Thoracic aorta (tissue), 2 donors: ENCODE measurements at regions not wholly inside any gene's neighbourhood (a gene's known extent, or its start where the extent isn't known, plus 50 kb on each side); places are given as distances from the start of the nearest gene placed in this dataset.

ENCODE experiments used
- ATAC-seq: fragments of 150-250 bp; one replicate; pipeline ENCODE4 v1.8.0; 2017; ENCODE audit warnings: low read depth; ENCODE audit not compliant: insufficient number of reproducible peaks, low FRiP score
- DNase-seq: peaks from one replicate; pipeline ENCODE4 v3.0.0-alpha.2; 2020; ENCODE audit warnings: low spot score
- H3K27ac ChIP-seq, 2 donors: fragments of 200-600 bp; sonication (generic); 1 replicate in 1 of 2; 2 replicates in 1 of 2; pipeline ENCODE4 v1.5.1; 2016; ENCODE audit warnings: mild to moderate bottlenecking in 2 of 2, moderate library complexity in 2 of 2
- H3K27me3 ChIP-seq: fragments of 200-600 bp; sonication (generic); replicated peaks from 2 replicates; pipeline ENCODE4 v1.6.0; 2016; ENCODE audit warnings: mild to moderate bottlenecking; ENCODE audit not compliant: insufficient read depth
- H3K36me3 ChIP-seq: fragments of 200-600 bp; sonication (generic); one replicate; pipeline ENCODE4 v1.5.1; 2016
- H3K4me1 ChIP-seq, 2 donors: fragments of 200-600 bp; sonication (generic); 1 replicate in 1 of 2; 2 replicates in 1 of 2; pipeline versions ENCODE4 v1.5.1 to v1.6.0; 2016; ENCODE audit warnings: low read depth in 2 of 2, mild to moderate bottlenecking in 1 of 2; ENCODE audit not compliant: control insufficient read depth in 1 of 2
- H3K4me3 ChIP-seq: fragments of 200-600 bp; sonication (generic); 2 replicates; pipeline ENCODE4 v1.5.1; 2016; ENCODE audit warnings: mild to moderate bottlenecking
- H3K9me3 ChIP-seq: fragments of 200-600 bp; sonication (generic); 2 replicates; pipeline ENCODE4 v1.5.1; 2016
- TF ChIP-seq, protein P1 (sequence below): fragments of 200-600 bp; sonication (generic); IDR thresholded peaks from one replicate; pipeline ENCODE4 v1.5.1; 2019; ENCODE audit warnings: antibody characterized with exemption

- no peak for DNase-seq
- Histone ChIP-seq H3K27me3 (no peaks in the 10 kb centered on the region), H3K27ac (no peak overlapping the region), H3K4me1 (peaks cover 4 to 5% of the 10 kb centered on the region in 2 donors), H3K9me3 (no peaks in the 10 kb centered on the region), H3K4me3 (no peak overlapping the region), H3K36me3 (no peaks in the 10 kb centered on the region)
- TF ChIP-seq, protein P1, sequence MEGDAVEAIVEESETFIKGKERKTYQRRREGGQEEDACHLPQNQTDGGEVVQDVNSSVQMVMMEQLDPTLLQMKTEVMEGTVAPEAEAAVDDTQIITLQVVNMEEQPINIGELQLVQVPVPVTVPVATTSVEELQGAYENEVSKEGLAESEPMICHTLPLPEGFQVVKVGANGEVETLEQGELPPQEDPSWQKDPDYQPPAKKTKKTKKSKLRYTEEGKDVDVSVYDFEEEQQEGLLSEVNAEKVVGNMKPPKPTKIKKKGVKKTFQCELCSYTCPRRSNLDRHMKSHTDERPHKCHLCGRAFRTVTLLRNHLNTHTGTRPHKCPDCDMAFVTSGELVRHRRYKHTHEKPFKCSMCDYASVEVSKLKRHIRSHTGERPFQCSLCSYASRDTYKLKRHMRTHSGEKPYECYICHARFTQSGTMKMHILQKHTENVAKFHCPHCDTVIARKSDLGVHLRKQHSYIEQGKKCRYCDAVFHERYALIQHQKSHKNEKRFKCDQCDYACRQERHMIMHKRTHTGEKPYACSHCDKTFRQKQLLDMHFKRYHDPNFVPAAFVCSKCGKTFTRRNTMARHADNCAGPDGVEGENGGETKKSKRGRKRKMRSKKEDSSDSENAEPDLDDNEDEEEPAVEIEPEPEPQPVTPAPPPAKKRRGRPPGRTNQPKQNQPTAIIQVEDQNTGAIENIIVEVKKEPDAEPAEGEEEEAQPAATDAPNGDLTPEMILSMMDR = no peak
- ATAC-seq = no peak
These were observed 461.3 kb downstream of the GJA1 start for GRCh38 chr6:121896771-121897170.

DNA sequence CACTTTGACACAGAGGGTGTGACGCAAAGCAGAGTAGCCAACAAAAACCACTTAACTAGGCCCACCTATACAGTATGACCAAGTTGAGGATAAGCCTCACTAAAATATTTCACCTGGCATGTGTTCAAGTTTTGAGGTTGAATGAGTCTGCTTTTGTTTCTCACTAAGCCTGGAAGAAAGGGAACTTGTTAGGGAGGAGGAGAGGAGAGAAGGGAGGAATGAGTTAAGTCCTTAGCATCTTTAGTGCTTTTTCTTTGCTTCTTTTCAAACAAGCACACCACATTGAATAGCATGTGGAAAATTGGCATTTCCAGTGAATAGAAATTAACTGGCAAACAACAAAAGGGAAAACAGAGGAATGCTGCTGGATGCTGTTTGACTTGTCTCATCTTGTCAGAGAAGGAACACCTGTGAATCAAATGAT is 461.9 kb downstream of the GJA1 start:
- Histone ChIP-seq H3K9me3 (no peaks in the 10 kb centered on the region), H3K4me3 (no peak overlapping the region), H3K4me1 (peaks cover 4 to 5% of the 10 kb centered on the region in 2 donors), H3K27ac (no peak overlapping the region), H3K27me3 (no peaks in the 10 kb centered on the region), H3K36me3 (no peaks in the 10 kb centered on the region)
- TF ChIP-seq, protein P1 = no peak
- ATAC-seq (no peak), DNase-seq (no peak)

GRCh38 chr6:121901432-121901831 is 466.0 kb downstream of the GJA1 start:
- H3K27me3 ChIP-seq = no peaks in the 10 kb centered on the region
- peaks cover 4 to 5% of the 10 kb centered on the region in 2 donors for H3K4me1 ChIP-seq
- H3K27ac ChIP-seq = no peak overlapping the region
- no peak for DNase-seq
- no peaks in the 10 kb centered on the region for H3K9me3 ChIP-seq
- ATAC-seq = no peak
- no peak overlapping the region for H3K4me3 ChIP-seq
- TF ChIP-seq, protein P1 = no peak
- no peaks in the 10 kb centered on the region for H3K36me3 ChIP-seq

GRCh38 chr6:121904559-121904958 is 469.1 kb downstream of the GJA1 start:
- H3K9me3 ChIP-seq = peaks cover 4% of the 10 kb centered on the region
- H3K27me3 ChIP-seq = no peaks in the 10 kb centered on the region
- TF ChIP-seq, protein P1 = no peak
- no peaks in the 10 kb centered on the region for H3K36me3 ChIP-seq
- no peak for ATAC-seq
- no peak overlapping the region for H3K4me3 ChIP-seq
- no peaks in the 10 kb centered on the region for H3K4me1 ChIP-seq
- H3K27ac ChIP-seq = no peak overlapping the region
- no peak for DNase-seq

GRCh38 chr6:121912905-121913304 is 477.5 kb downstream of the GJA1 start:
- TF ChIP-seq, protein P1 = no peak
- DNase-seq = no peak
- H3K36me3 ChIP-seq = no peaks in the 10 kb centered on the region

More at GRCh38 chr6:121912905-121913304, 477.5 kb downstream of the GJA1 start:
- no peaks in the 10 kb centered on the region for H3K4me1 ChIP-seq
- H3K27ac ChIP-seq = no peak overlapping the region
- H3K27me3 ChIP-seq = no peaks in the 10 kb centered on the region
- H3K9me3 ChIP-seq = peaks cover 9% of the 10 kb centered on the region
- no peak overlapping the region for H3K4me3 ChIP-seq
- no peak for ATAC-seq
